GM19328 (cell line): ENCODE measurements at regions not wholly inside any gene's neighbourhood (a gene's known extent, or its start where the extent isn't known, plus 50 kb on each side); places are given as distances from the start of the nearest gene placed in this dataset.

ENCODE experiments used
- ATAC-seq: cut with Tn5 transposase; IDR thresholded peaks from one replicate; pipeline ENCODE4 v1.9.1; 2021; ENCODE audit warnings: mild to moderate bottlenecking, moderate library complexity; ENCODE audit not compliant: unreplicated experiment

DNA sequence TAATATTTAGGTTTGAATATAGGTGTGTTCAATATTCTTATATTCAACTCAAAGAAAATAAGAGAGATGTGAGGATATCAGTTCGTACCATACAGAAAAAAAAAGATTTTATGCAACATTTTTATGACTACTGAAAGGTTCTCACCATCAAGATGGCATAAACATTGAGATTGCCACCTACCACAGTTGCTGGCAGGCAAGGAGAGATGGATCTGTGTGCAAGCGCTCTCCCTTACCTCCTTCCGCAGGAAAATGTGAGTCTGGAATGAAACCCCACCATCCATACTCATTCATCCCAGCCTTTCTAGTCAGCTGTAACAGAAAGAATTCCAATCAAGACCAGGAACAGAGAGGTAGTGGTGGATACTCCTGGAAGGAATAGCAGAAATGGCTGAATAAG, 376.9 kb downstream of the PPP3CA start:
- no peak for ATAC-seq

- no peak for ATAC-seq
Measured at GRCh38 chr4:100969925-100970324, 377.4 kb downstream of the PPP3CA start.

- no peak for ATAC-seq
Measured at GRCh38 chr4:100968046-100968445, 379.3 kb downstream of the PPP3CA start.

- no peak for ATAC-seq
Measured at GRCh38 chr4:100963627-100964026, 383.7 kb downstream of the PPP3CA start.

DNA sequence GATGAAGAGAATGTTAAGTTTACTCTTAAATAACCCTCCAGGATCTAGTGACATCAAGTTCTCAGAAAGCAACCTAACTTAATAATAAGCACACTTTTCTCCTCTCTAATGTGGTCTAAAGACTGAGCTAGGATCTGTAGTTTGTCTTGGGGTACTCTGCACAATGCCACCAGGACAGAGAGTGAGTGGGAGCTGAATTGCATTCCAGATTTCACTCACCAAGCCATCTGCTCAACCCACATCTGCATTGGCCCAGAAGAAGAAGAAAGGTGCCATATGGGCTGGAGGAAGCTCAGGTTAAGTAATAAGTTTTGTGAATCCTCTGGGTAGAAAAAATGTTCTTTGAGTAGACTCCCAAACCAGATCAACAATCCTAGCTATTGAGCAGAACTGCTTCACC, 384.6 kb downstream of the PPP3CA start:
- ATAC-seq: no peak

GRCh38 chr4:100960232-100960631, 387.1 kb downstream of the PPP3CA start:
- no peak for ATAC-seq

- ATAC-seq: no peak
Measured at GRCh38 chr4:100954046-100954445, 393.3 kb downstream of the PPP3CA start.

GRCh38 chr4:100953616-100954015, 393.7 kb downstream of the PPP3CA start:
- ATAC-seq: no peak

DNA sequence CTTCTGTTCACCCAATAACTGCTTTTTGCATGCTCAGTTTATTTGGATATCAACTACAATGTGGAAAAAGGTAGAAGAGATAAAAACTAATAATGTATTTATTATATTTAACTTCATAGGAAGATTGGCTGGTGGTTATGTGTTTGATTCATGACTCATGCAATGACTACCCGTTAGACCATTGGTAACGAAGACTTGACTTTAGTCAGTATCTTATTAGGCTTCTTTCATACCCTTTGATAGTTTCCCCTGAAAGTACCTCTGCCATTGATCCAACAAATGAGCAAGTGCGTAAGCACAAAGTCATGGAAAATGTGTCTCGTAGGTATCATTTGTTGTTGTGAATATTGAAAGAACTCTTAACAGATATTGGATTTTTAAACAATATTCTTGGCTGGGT, 394.7 kb downstream of the PPP3CA start:
- no peak for ATAC-seq

GRCh38 chr4:100949350-100949935, 397.9 kb downstream of the PPP3CA start:
- no peak for ATAC-seq

GRCh38 chr4:100948911-100949310, 398.4 kb downstream of the PPP3CA start:
- ATAC-seq: no peak

DNA sequence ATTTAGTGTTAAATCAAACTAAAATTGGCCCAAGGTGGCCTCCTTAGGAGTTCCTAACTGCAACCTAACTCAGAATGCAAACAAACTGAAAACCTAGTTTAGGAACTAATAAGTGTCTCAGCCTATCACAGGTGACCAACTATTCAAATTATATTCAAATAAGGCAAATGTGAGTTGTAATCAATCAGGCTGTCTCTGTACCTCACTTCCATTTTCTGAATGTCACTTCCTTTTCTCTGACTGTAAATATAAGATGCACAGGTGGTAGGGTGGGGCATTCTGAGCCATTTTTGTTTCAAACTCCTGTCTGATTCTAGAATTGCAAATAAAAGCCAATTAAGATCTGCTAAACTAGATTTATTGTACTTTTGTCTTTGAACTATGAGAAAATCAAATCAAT, 401.5 kb downstream of the PPP3CA start:
- ATAC-seq: no peak

- no peak for ATAC-seq
Measured at GRCh38 chr4:100938698-100939097, 408.6 kb downstream of the PPP3CA start.

DNA sequence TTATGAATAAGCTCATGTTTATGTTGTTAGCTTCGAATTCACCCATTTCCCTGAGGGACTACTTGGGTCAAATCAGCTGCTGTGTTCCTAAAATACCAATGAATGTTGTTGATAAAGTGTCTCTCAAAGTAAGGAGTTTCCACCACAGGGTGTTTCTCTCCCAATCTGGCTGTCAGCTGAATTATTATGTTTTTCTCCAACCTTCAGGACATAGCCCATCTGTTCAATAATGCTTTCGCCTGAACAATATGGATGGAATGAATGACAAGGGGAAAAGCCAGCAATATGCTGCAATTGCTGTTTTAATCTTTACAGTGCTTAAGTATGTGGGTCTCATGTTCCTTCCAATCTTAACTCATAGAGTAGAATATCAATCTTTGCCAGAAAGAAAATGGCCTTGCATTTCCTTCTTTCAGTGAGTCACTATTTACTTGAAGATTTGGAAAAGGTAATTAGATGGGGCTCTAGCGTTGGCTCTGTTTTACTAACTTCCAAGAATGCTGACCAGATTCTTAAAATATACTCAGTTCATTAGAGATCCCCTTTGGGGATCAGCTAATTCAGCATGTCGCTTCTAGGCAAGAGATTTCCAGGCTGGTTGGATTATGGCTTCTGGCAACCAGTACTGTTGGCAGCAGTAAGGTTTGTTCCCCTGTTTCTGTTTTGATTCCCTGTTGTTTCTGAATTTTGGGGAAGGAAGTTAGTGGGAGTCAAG, 410.5 kb downstream of the PPP3CA start:
- ATAC-seq: no peak

GRCh38 chr4:100935090-100935489, 412.2 kb downstream of the PPP3CA start:
- ATAC-seq: no peak

GRCh38 chr4:100933628-100934027, 413.7 kb downstream of the PPP3CA start:
- ATAC-seq: no peak

DNA sequence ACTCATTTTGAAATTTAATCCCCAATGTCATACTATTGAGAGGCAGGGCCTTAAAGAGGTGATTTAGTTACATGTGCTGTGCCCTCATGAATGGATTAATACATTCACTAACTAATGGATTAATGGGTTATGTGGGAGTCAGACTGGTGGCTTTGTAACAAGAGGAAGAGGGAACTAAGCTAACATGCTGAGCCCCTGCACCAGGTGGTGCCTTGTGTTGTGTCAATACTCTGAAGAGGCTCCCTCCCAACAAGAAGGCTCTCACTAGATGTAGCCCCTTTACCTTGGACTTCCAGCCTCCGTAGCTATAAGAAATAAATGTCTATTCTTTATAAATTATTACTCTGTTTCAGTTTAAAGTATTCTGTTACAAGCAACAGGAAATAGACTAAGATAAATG, 411.9 kb upstream of the EMCN start:
- ATAC-seq: no peak

DNA sequence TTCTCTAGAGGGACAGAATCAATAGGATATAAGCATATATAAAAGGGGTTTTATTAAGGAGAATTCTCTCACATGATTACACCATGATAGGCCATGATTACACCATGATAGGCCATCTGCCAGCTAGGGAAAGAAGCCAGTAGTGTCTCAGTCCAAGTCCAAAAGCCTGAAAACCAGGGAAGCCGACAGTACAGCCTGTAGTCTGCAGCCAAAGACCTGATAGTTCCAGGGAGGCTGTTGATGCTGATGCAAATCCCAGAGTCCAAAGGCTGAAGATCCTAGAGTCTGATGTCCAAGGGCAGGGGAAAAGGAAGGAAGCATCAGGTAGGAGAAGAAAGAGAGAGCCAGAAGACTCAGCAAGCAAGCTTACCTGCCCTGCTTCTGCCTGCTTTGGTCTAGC, 411.3 kb upstream of the EMCN start:
- no peak for ATAC-seq

- no peak for ATAC-seq
Measured at GRCh38 chr4:100926039-100926717, 408.4 kb upstream of the EMCN start.

- no peak for ATAC-seq
Measured at GRCh38 chr4:100913685-100914084, 395.9 kb upstream of the EMCN start.

- no peak for ATAC-seq
Measured at GRCh38 chr4:100908540-100908939, 390.7 kb upstream of the EMCN start.
